ENCODE measurements at regions not wholly inside any gene's neighbourhood (a gene's known extent, or its start where the extent isn't known, plus 50 kb on each side); places are given as distances from the start of the nearest gene placed in this dataset.

DNA sequence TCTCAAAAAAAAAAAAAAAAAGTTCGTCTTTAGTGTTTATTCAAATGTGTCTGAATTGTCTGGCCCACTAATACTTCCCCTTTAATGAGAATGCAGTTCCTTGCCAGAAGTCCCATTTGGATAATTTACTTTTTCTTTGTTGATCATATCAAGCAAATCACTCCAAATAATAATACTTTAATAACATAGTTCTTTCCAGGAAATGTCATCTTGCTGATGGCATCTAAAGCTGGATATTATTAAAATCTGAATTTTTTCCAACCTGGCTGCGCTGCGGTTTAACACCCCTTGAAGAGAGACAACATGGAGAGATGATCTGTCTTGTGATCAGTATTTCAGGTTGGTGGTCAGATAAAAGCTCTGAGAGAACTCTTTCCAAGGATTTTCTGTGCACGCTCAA lies 111.2 kb upstream of the CNKSR3 start (continued):
- TF ChIP-seq RCOR1 (IDR thresholded peaks at IDR 0.05; ENCODE audit: low read length) (no peak), MXI1 (IDR thresholded peaks at IDR 0.05; ENCODE audit: low read depth, low read length) (no peak)

DNA sequence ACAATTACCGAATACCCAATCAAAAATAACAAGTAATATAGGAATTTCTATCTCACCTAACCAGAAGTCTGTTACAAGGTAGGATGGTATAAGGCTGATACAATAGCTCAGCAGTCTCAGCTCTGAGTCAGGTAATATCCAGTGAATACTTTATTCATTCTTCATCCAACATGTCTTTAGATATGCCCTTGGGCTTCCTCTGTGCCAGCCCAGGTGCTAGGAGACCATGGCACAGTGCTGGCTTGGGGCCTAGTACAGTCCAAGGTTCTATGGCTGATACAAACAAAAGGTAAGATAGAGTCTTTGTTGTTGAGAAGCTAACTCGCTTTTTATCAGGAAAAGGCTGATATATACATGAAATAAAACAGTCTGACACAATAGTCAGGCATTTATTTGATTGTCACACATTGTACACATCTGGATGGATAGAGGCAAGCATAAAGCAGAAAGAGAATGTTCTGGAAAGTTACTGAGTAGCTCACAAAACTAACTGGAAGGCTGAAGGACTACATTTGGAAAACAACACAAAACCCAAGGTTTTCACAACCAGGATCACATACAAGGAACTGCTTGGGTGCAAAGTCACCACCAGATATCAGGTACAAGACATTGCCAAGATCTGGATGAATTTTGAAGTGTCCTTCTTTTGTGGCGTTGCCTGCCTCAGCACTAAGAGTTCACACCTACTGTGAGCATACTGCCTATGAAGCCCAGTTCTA lies 110.4 kb upstream of the SCAF8 start:
- Histone ChIP-seq H3K9ac (no peak overlapping the region), H3K4me1 (ENCODE audit: control insufficient read depth in 1 of 2, insufficient read depth in 2 of 2, low read depth in 1 of 2, low read length in 1 of 2) (no peaks in the 10 kb centered on the region), H3K27me3 (ENCODE audit: insufficient read depth) (no peaks in the 10 kb centered on the region), H3K36me3 (replicated peaks in 1 of 2; ENCODE audit: control insufficient read depth in 1 of 2, insufficient read depth in 2 of 2, low read length in 1 of 2) (no peaks in the 10 kb centered on the region), H3K4me3 (ENCODE audit: low read depth in 2 of 2, low read length in 1 of 2) (no peak overlapping the region), H3K9me2 (no peaks in the 10 kb centered on the region), H3K9me3 (no peaks in the 10 kb centered on the region), H3F3A (replicated peaks; ENCODE audit: insufficient read depth) (no peaks in the 10 kb centered on the region), H3K79me2 (ENCODE audit: insufficient read depth) (no peaks in the 10 kb centered on the region), H4K20me1 (ENCODE audit: insufficient read depth) (no peaks in the 10 kb centered on the region), H2AFZ (ENCODE audit: low read depth) (no peak overlapping the region), H3K4me2 (no peak overlapping the region), H3K27ac (ENCODE audit: low read depth in 2 of 2, low read length in 1 of 2) (no peak overlapping the region)
- no peak for DNase-seq
- ChIA-PET CTCF (interaction anchor here (1.0 kb wide), 1 partner anchor 123 kb away, joined by 3 read pairs; no protein-coding TSS in a partner anchor), POLR2A (no interaction called here)
- WGBS (ENCODE audit: low lambda C conversion rate): 79% methylated on average over 3 of the region's 3 CpGs
- no peak for TF ChIP-seq EZH2phosphoT487 (IDR thresholded peaks at IDR 0.05; ENCODE audit: borderline replicate concordance, low read depth)
- TF ChIP-seq MEF2A (IDR thresholded peaks at IDR 0.05; ENCODE audit: borderline replicate concordance, low read depth): no peak
- TF ChIP-seq JUND (IDR thresholded peaks at IDR 0.05): no peak
- no peak for TF ChIP-seq CHD2 (IDR thresholded peaks at IDR 0.05; ENCODE audit: low read length, partially characterized antibody)
- TF ChIP-seq RFX5 (IDR thresholded peaks at IDR 0.05; ENCODE audit: low read length): no peak
- TF ChIP-seq RXRA (IDR thresholded peaks at IDR 0.05; ENCODE audit: borderline replicate concordance, low read depth): no peak
- no peak for TF ChIP-seq USF2 (IDR thresholded peaks at IDR 0.05; ENCODE audit: borderline replicate concordance, low read depth, low read length)
- TF ChIP-seq RAD21 (IDR thresholded peaks at IDR 0.05; ENCODE audit: low read length): no peak
- no peak for TF ChIP-seq FOXJ3 (CRISPR knock-in tag; IDR thresholded peaks at IDR 0.05)
- TF ChIP-seq REST (IDR thresholded peaks at IDR 0.05; ENCODE audit: low read depth, low read length): no peak
